ENCODE measurements at regions not wholly inside any gene's neighbourhood (a gene's known extent, or its start where the extent isn't known, plus 50 kb on each side); places are given as distances from the start of the nearest gene placed in this dataset.

DNA sequence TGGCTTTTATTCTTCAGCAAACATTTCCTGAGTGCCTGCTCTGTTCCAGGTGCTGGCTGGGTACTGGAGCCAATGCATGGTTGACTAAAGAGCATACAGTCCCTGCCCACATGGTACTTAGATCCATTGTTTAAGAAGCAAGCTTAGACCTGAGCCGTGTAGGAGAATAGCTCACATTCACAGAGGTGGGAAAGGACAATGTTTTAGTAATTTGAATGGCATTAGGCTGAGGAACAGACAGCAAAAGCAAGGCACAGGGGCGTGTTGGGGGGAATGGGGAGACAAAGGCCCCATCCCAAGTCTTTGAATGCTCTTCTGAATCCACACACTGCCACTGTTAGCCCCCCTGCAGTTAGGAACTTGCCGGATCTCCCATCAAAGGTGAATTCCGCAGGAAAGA, 388.2 kb upstream of the RGMA start:
- Histone ChIP-seq H3K36me3 (ENCODE audit: control insufficient read depth, insufficient read depth, low read length) (no peaks in the 10 kb centered on the region), H3K9me3 (replicated peaks; ENCODE audit: control insufficient read depth, insufficient read depth, low read depth, low read length) (no peaks in the 10 kb centered on the region), H3K9me1 (ENCODE audit: control insufficient read depth, insufficient read depth, low read length) (no peaks in the 10 kb centered on the region), H3K79me2 (ENCODE audit: control insufficient read depth, insufficient read depth, low read length) (no peaks in the 10 kb centered on the region), H3K4me3 (no peak overlapping the region), H3K27ac (ENCODE audit: extremely low read depth, low read depth, low read length) (no peak overlapping the region), H3K4me1 (replicated peaks in 1 of 2; ENCODE audit: control insufficient read depth in 2 of 2, insufficient read depth in 2 of 2, low read length in 2 of 2) (no peaks in the 10 kb centered on the region), H3K9ac (ENCODE audit: insufficient read depth in 1 of 2, low read depth in 2 of 2, low read length in 2 of 2) (no peak overlapping the region), H4K20me1 (replicated peaks; ENCODE audit: control insufficient read depth, insufficient read depth, low read length) (no peaks in the 10 kb centered on the region), H3K27me3 (ENCODE audit: control insufficient read depth in 2 of 2, insufficient read depth in 2 of 2, low read length in 2 of 2) (no peaks in the 10 kb centered on the region), H3K4me2 (ENCODE audit: insufficient read depth, low read length) (no peak overlapping the region), H2AFZ (ENCODE audit: low read depth, low read length) (no peak overlapping the region)
- 0% methylated on average over 4 of the region's 4 CpGs for WGBS (ENCODE audit: insufficient coverage, low coverage, missing lambda C conversion rate)
- in situ Hi-C loops (cut with MboI), result no loop called here
- FAIRE-seq (no peak), DNase-seq (ENCODE audit: extremely low read depth in 1 of 4, low spot score in 3 of 4) (no peak), ATAC-seq (no peak)
- ChIA-PET POLR2A (no interaction called here), CTCF (ENCODE audit: low intra/inter-chr PET ratio) (no interaction called here)
- no peak for TF ChIP-seq SMAD4 (CRISPR knock-in tag; conservative IDR thresholded peaks at IDR 0.05)
- TF ChIP-seq CHCHD3 (CRISPR knock-in tag; IDR thresholded peaks at IDR 0.05), result no peak
- no peak for TF ChIP-seq RAD51 (IDR thresholded peaks at IDR 0.05; ENCODE audit: borderline replicate concordance, low read depth)
- TF ChIP-seq ETV1 (tag; conservative IDR thresholded peaks at IDR 0.05; ENCODE audit: low read depth), result no peak
- TF ChIP-seq NCOA4 (IDR thresholded peaks at IDR 0.05; ENCODE audit: partially characterized antibody), result no peak
- intact Hi-C loops (cut with micrococcal nuclease), result no loop called here
- BruUV-seq (replicated peaks), result no TSS peak

DNA sequence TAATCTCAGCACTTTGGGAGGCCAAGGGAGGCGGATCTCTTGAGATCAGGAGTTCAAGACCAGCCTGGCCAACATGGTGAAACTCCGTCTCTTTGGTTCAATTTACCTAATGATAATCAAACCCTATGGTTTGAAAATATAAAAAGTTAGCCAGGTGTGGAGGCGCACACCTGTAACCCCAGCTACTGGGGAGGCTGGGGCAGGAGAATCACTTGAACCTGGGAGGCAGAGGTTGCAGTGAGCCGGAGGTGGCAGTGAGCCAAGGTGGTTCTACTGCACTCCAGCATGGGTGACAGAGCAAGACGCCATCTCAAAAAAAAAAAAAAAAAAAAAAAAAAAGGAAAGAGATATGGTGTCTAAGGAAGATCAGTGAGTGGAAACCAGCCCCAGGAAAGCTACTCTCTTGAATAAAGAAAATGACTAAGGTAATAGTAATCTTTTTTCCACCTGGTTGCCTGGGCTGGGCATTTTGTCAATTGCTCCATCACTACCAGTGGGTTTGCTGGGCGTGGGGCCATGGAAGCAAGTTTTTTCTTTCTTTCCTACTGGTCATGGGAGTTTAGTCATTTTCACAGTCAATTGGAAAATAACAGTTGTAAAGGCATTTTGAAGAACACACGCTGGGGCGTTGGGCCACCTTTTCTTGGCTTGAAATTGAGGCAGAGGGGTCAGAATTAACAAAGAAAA, 387.6 kb upstream of the RGMA start:
- Histone ChIP-seq H3K4me3 (no peak overlapping the region), H4K20me1 (replicated peaks; ENCODE audit: control insufficient read depth, insufficient read depth, low read length) (no peaks in the 10 kb centered on the region), H3K4me1 (replicated peaks in 1 of 2; ENCODE audit: control insufficient read depth in 2 of 2, insufficient read depth in 2 of 2, low read length in 2 of 2) (no peaks in the 10 kb centered on the region), H3K9ac (ENCODE audit: insufficient read depth in 1 of 2, low read depth in 2 of 2, low read length in 2 of 2) (no peak overlapping the region), H3K36me3 (ENCODE audit: control insufficient read depth, insufficient read depth, low read length) (no peaks in the 10 kb centered on the region), H3K27me3 (ENCODE audit: control insufficient read depth in 2 of 2, insufficient read depth in 2 of 2, low read length in 2 of 2) (no peaks in the 10 kb centered on the region), H3K9me1 (ENCODE audit: control insufficient read depth, insufficient read depth, low read length) (no peaks in the 10 kb centered on the region), H3K9me3 (replicated peaks; ENCODE audit: control insufficient read depth, insufficient read depth, low read depth, low read length) (no peaks in the 10 kb centered on the region), H3K79me2 (ENCODE audit: control insufficient read depth, insufficient read depth, low read length) (no peaks in the 10 kb centered on the region), H3K27ac (ENCODE audit: extremely low read depth, low read depth, low read length) (no peak overlapping the region), H3K4me2 (ENCODE audit: insufficient read depth, low read length) (no peak overlapping the region), H2AFZ (ENCODE audit: low read depth, low read length) (no peak overlapping the region)
- in situ Hi-C loops (cut with MboI) (no loop called here), intact Hi-C loops (cut with micrococcal nuclease) (no loop called here)
- DNase-seq (ENCODE audit: extremely low read depth in 1 of 4, low spot score in 3 of 4), result no peak
- POLR2A ChIA-PET, result no interaction called here
- FAIRE-seq, result no peak
- no TSS peak for BruUV-seq (replicated peaks)
- 3% methylated on average over 6 of the region's 8 CpGs for WGBS (ENCODE audit: insufficient coverage, low coverage, missing lambda C conversion rate)
- CTCF ChIA-PET (ENCODE audit: low intra/inter-chr PET ratio), result no interaction called here
- ATAC-seq, result no peak
- TF ChIP-seq, protein P1, sequence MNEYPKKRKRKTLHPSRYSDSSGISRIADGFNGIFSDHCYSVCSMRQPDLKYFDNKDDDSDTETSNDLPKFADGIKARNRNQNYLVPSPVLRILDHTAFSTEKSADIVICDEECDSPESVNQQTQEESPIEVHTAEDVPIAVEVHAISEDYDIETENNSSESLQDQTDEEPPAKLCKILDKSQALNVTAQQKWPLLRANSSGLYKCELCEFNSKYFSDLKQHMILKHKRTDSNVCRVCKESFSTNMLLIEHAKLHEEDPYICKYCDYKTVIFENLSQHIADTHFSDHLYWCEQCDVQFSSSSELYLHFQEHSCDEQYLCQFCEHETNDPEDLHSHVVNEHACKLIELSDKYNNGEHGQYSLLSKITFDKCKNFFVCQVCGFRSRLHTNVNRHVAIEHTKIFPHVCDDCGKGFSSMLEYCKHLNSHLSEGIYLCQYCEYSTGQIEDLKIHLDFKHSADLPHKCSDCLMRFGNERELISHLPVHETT (CRISPR knock-in tag; conservative IDR thresholded peaks at IDR 0.05 in 1 of 2, IDR thresholded peaks at IDR 0.05 in 1 of 2), result no peak
- TF ChIP-seq MCM3 (IDR thresholded peaks at IDR 0.05), result no peak
- no peak for TF ChIP-seq PHB (CRISPR knock-in tag; IDR thresholded peaks at IDR 0.05)
- TF ChIP-seq, protein P2, sequence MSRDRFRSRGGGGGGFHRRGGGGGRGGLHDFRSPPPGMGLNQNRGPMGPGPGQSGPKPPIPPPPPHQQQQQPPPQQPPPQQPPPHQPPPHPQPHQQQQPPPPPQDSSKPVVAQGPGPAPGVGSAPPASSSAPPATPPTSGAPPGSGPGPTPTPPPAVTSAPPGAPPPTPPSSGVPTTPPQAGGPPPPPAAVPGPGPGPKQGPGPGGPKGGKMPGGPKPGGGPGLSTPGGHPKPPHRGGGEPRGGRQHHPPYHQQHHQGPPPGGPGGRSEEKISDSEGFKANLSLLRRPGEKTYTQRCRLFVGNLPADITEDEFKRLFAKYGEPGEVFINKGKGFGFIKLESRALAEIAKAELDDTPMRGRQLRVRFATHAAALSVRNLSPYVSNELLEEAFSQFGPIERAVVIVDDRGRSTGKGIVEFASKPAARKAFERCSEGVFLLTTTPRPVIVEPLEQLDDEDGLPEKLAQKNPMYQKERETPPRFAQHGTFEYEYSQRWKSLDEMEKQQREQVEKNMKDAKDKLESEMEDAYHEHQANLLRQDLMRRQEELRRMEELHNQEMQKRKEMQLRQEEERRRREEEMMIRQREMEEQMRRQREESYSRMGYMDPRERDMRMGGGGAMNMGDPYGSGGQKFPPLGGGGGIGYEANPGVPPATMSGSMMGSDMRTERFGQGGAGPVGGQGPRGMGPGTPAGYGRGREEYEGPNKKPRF (IDR thresholded peaks at IDR 0.05; ENCODE audit: low read depth, low read length), result no peak

All from K562 (cell line).